Right atrium auricular region (tissue), 2 donors: ENCODE measurements at regions not wholly inside any gene's neighbourhood (a gene's known extent, or its start where the extent isn't known, plus 50 kb on each side); places are given as distances from the start of the nearest gene placed in this dataset.

Source experiments
- DNase-seq: peaks from one replicate; pipeline ENCODE4 v3.0.0-alpha.2; 2019; ENCODE audit warnings: low spot score
- H3K27ac ChIP-seq, 2 donors: fragments of 200-600 bp; sonication (generic); 1 replicate in 1 of 2; 2 replicates in 1 of 2; pipeline ENCODE4 v1.5.1; 2016 to 2019
- H3K27me3 ChIP-seq, 2 donors: fragments of 200-600 bp; sonication (generic); one replicate each; pipeline versions ENCODE4 v1.5.1 to v1.6.0; 2017 to 2019
- H3K36me3 ChIP-seq: fragments of 200-600 bp; sonication (generic); one replicate; pipeline ENCODE4 v1.5.1; 2016
- H3K4me1 ChIP-seq, 2 donors: fragments of 200-600 bp; sonication (generic); one replicate each; pipeline versions ENCODE4 v1.5.1 to v1.6.0; 2017 to 2019
- H3K4me3 ChIP-seq, 2 donors: fragments of 200-600 bp; sonication (generic); 1 replicate in 1 of 2; 2 replicates in 1 of 2; pipeline ENCODE4 v1.5.1; 2017 to 2019; ENCODE audit warnings: mild to moderate bottlenecking in 1 of 2, moderate library complexity in 1 of 2
- H3K9me3 ChIP-seq, 2 donors: fragments of 200-600 bp; sonication (generic); one replicate each; pipeline ENCODE4 v1.5.1; 2019
- CTCF ChIP-seq, 2 donors: fragments of 200-600 bp; sonication (generic); IDR thresholded peaks; one replicate each; pipeline ENCODE4 v1.5.1; 2019; ENCODE audit warnings: antibody characterized with exemption in 2 of 2

GRCh38 chr10:131436458-131436857, 124.9 kb upstream of the TCERG1L start:
- no peaks in the 10 kb centered on the region for H3K4me1 ChIP-seq
- no peaks in the 10 kb centered on the region for H3K36me3 ChIP-seq
- no peak overlapping the region for H3K4me3 ChIP-seq
- no peak for DNase-seq
- no peaks in the 10 kb centered on the region for H3K27me3 ChIP-seq
- no peaks in the 10 kb centered on the region for H3K9me3 ChIP-seq
- no peak for TF ChIP-seq CTCF (IDR thresholded peaks at IDR 0.05)
- H3K27ac ChIP-seq, result no peak overlapping the region

GRCh38 chr10:131437556-131438475, 126.3 kb upstream of the TCERG1L start:
- Histone ChIP-seq H3K9me3 (no peaks in the 10 kb centered on the region), H3K4me1 (no peaks in the 10 kb centered on the region), H3K27ac (no peak overlapping the region), H3K27me3 (no peaks in the 10 kb centered on the region), H3K36me3 (no peaks in the 10 kb centered on the region), H3K4me3 (no peak overlapping the region)
- TF ChIP-seq CTCF (IDR thresholded peaks at IDR 0.05), result no peak
- no peak for DNase-seq

- Histone ChIP-seq H3K27ac (no peak overlapping the region), H3K36me3 (no peaks in the 10 kb centered on the region), H3K27me3 (no peaks in the 10 kb centered on the region), H3K9me3 (no peaks in the 10 kb centered on the region), H3K4me1 (no peaks in the 10 kb centered on the region), H3K4me3 (no peak overlapping the region)
- no peak for TF ChIP-seq CTCF (IDR thresholded peaks at IDR 0.05)
- DNase-seq, result no peak
Observed at GRCh38 chr10:131438665-131439064, 127.1 kb upstream of the TCERG1L start.

GRCh38 chr10:131439705-131440104, 128.2 kb upstream of the TCERG1L start:
- Histone ChIP-seq H3K36me3 (no peaks in the 10 kb centered on the region), H3K4me3 (no peak overlapping the region), H3K27me3 (no peaks in the 10 kb centered on the region), H3K27ac (no peak overlapping the region), H3K9me3 (no peaks in the 10 kb centered on the region), H3K4me1 (no peaks in the 10 kb centered on the region)
- DNase-seq, result no peak
- TF ChIP-seq CTCF (IDR thresholded peaks at IDR 0.05), result no peak

GRCh38 chr10:131440405-131441360, 129.2 kb upstream of the TCERG1L start:
- Histone ChIP-seq H3K27ac (no peak overlapping the region), H3K36me3 (no peaks in the 10 kb centered on the region), H3K4me1 (no peaks in the 10 kb centered on the region), H3K4me3 (no peak overlapping the region), H3K9me3 (no peaks in the 10 kb centered on the region), H3K27me3 (no peaks in the 10 kb centered on the region)
- no peak for TF ChIP-seq CTCF (IDR thresholded peaks at IDR 0.05)
- no peak for DNase-seq
